PC-9 (cell line): ENCODE measurements at regions not wholly inside any gene's neighbourhood (a gene's known extent, or its start where the extent isn't known, plus 50 kb on each side); places are given as distances from the start of the nearest gene placed in this dataset.

Experiments used
- BruUV-seq: library from RNA; stranded (reverse); fragments of 400-500 nt; replicated peaks from 2 replicates; lab custom pipeline; 2021; lab: Mats Ljungman, UMichigan
- CTCF ChIA-PET: fragments of 300-600 bp; sonication (Branson Sonifier 250); formaldehyde crosslinking; loops from one replicate; lab custom pipeline; 2022; ENCODE audit warnings: antibody characterized with exemption; lab: Charles Lee
- POLR2A ChIA-PET: fragments of 300-600 bp; sonication (Branson Sonifier 250); formaldehyde crosslinking; loops from one replicate; lab custom pipeline; 2022; ENCODE audit warnings: antibody characterized with exemption; ENCODE audit not compliant: unreplicated experiment; lab: Charles Lee
- DNase-seq, 2 experiments: peaks; one replicate each; pipeline versions ENCODE4 v3.0.0 to v3.0.0-alpha.2; 2015 to 2022; ENCODE audit warnings: mixed read lengths in 1 of 2
- H2AFZ ChIP-seq: fragments of 200-600 bp; sonication (generic); 2 replicates; pipeline ENCODE4 v1.8.1; 2017; ENCODE audit warnings: antibody characterized with exemption
- H3F3A ChIP-seq: fragments of 200-600 bp; sonication (generic); 2 replicates; pipeline ENCODE4 v1.8.1; 2017; ENCODE audit warnings: antibody characterized with exemption, mild to moderate bottlenecking, low read depth; ENCODE audit not compliant: insufficient read depth
- H3K27ac ChIP-seq: fragments of 200-600 bp; sonication (generic); 2 replicates; pipeline ENCODE4 v1.6.1; 2016; ENCODE audit warnings: mixed run types
- H3K27me3 ChIP-seq: fragments of 200-600 bp; sonication (generic); 2 replicates; pipeline ENCODE4 v1.6.1; 2016; ENCODE audit warnings: low read depth, mixed run types; ENCODE audit not compliant: insufficient read depth
- H3K36me3 ChIP-seq: fragments of 200-600 bp; sonication (generic); 2 replicates; pipeline ENCODE4 v1.6.1; 2016; ENCODE audit warnings: low read depth, mixed run types
- H3K4me1 ChIP-seq: fragments of 200-600 bp; sonication (generic); replicated peaks from 2 replicates; pipeline ENCODE4 v1.6.1; 2016; ENCODE audit warnings: mixed run types; ENCODE audit not compliant: insufficient read depth
- H3K4me2 ChIP-seq: fragments of 200-600 bp; sonication (generic); 2 replicates; pipeline ENCODE4 v1.6.1; 2017; ENCODE audit warnings: mixed run types
- H3K4me3 ChIP-seq: fragments of 200-600 bp; sonication (generic); 2 replicates; pipeline ENCODE4 v1.6.1; 2016; ENCODE audit warnings: mixed run types
- H3K79me2 ChIP-seq: fragments of 200-600 bp; sonication (generic); 2 replicates; pipeline ENCODE4 v1.6.1; 2017; ENCODE audit warnings: low read depth, mixed run types
- H3K9me2 ChIP-seq: fragments of 200-600 bp; sonication (generic); 2 replicates; pipeline ENCODE4 v1.8.1; 2017; ENCODE audit warnings: mild to moderate bottlenecking; ENCODE audit not compliant: insufficient read depth
- H3K9me3 ChIP-seq: fragments of 200-600 bp; sonication (generic); 2 replicates; pipeline ENCODE4 v1.8.1; 2016; ENCODE audit warnings: low read depth; ENCODE audit not compliant: insufficient read depth
- H4K20me1 ChIP-seq: fragments of 200-600 bp; sonication (generic); 2 replicates; pipeline ENCODE4 v1.8.1; 2017; ENCODE audit not compliant: insufficient read depth
- EZH2 ChIP-seq: fragments of 200-600 bp; sonication (generic); IDR thresholded peaks from 2 replicates; pipeline ENCODE4 v1.8.0; 2017; ENCODE audit warnings: antibody characterized with exemption, low read depth
- intact Hi-C: fragments of 100-400 bp; cut with micrococcal nuclease; formaldehyde crosslinking; loops from one replicate; pipeline ENCODE4 v1.10.0; 2022; ENCODE audit not compliant: unreplicated experiment
- TF ChIP-seq, protein P1 (sequence below): fragments of 200-600 bp; sonication (generic); conservative IDR thresholded peaks from 2 replicates; pipeline ENCODE4 v1.6.1; 2017; ENCODE audit warnings: mixed run types, antibody characterized with exemption, mild to moderate bottlenecking, moderate library complexity

DNA sequence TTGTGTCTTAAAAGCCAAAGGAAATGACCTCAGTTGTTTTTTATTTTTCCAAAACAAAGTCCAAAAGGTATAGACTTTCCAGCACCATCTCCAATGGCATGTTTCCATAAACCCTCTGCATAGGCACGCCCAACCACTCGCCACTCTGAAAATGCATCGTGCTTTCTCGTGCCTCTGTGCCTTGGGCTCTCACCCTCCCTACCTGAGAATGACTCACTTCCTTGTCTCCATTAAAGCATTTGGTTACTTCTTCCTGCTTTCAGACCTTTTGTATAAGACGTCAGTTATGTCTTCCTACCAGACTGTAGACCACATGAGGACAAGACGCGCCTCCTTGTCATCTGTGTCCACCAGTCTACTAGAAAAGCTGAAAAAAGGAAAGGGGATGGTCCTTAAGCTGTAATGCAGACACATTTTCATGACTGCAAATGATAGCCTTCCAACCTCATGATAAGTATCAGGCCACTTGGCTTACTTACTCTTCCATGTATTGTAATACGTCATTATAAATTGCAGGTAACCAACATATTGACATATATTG is 61.2 kb upstream of the CDYL start:
- H3K4me3 ChIP-seq: no peak overlapping the region
- H3K4me2 ChIP-seq: no peak overlapping the region
- no peak overlapping the region for H3K27ac ChIP-seq
- peaks cover 4% of the 10 kb centered on the region; the same call in 1 of the 2 replicates for H3K9me3 ChIP-seq
- H3F3A ChIP-seq: no peaks in the 10 kb centered on the region
- intact Hi-C loops: no loop called here
- H3K9me2 ChIP-seq: no peaks in the 10 kb centered on the region
- no peaks in the 10 kb centered on the region for H3K4me1 ChIP-seq
- H3K79me2 ChIP-seq: no peaks in the 10 kb centered on the region
- no TSS peak for BruUV-seq
- H4K20me1 ChIP-seq: no peaks in the 10 kb centered on the region
- POLR2A ChIA-PET: interaction anchor here (0.5 kb wide), 1 partner anchor 272 kb away, joined by 3 read pairs; no protein-coding TSS in a partner anchor
- no peaks in the 10 kb centered on the region for H3K36me3 ChIP-seq
- CTCF ChIA-PET: no interaction called here
- H2AFZ ChIP-seq: no peak overlapping the region
- DNase-seq: peak in 1 of 2 experiments; percentile 34
- H3K27me3 ChIP-seq: no peaks in the 10 kb centered on the region
- TF ChIP-seq EZH2: no peak

DNA sequence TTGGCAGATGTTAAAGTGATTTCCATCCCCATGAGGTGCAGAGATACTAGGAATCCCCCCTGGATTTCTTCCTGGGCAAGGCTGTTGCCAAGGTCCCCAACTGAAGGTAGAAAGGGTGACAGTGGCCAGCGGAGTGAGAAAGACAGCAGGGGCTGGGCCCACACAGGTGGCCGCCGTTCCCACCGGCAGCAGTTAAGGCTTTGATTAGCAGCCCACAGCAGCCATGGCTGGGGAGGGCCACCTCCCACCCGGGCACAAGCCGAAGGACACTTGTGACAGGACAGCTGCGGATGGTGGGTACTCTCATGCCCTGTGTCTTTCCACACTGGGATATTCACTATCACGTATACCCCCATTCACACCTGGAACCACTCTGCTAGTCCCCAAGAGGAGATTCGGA is 63.9 kb upstream of the CDYL start:
- Histone ChIP-seq H3K36me3 (no peaks in the 10 kb centered on the region), H3K27ac (no peak overlapping the region), H3K79me2 (no peaks in the 10 kb centered on the region), H3K9me2 (no peaks in the 10 kb centered on the region), H3K9me3 (peaks cover 4% of the 10 kb centered on the region; the same call in 1 of the 2 replicates), H2AFZ (no peak overlapping the region), H3K4me2 (no peak overlapping the region), H3K27me3 (no peaks in the 10 kb centered on the region), H3F3A (no peaks in the 10 kb centered on the region), H3K4me1 (no peaks in the 10 kb centered on the region), H3K4me3 (no peak overlapping the region), H4K20me1 (no peaks in the 10 kb centered on the region)
- no peak for DNase-seq
- no peak for TF ChIP-seq EZH2
- TF ChIP-seq, protein P1, sequence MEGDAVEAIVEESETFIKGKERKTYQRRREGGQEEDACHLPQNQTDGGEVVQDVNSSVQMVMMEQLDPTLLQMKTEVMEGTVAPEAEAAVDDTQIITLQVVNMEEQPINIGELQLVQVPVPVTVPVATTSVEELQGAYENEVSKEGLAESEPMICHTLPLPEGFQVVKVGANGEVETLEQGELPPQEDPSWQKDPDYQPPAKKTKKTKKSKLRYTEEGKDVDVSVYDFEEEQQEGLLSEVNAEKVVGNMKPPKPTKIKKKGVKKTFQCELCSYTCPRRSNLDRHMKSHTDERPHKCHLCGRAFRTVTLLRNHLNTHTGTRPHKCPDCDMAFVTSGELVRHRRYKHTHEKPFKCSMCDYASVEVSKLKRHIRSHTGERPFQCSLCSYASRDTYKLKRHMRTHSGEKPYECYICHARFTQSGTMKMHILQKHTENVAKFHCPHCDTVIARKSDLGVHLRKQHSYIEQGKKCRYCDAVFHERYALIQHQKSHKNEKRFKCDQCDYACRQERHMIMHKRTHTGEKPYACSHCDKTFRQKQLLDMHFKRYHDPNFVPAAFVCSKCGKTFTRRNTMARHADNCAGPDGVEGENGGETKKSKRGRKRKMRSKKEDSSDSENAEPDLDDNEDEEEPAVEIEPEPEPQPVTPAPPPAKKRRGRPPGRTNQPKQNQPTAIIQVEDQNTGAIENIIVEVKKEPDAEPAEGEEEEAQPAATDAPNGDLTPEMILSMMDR: no peak
- no TSS peak for BruUV-seq
- POLR2A ChIA-PET: no interaction called here
- intact Hi-C loops: no loop called here
- CTCF ChIA-PET: no interaction called here

- ChIA-PET CTCF (no interaction called here), POLR2A (no interaction called here)
- peak; percentile 56 to 88 for DNase-seq
- TF ChIP-seq EZH2: no peak
- TF ChIP-seq, protein P1: no peak
- H4K20me1 ChIP-seq: no peaks in the 10 kb centered on the region
- H3K4me3 ChIP-seq: no peak overlapping the region
- H2AFZ ChIP-seq: no peak overlapping the region
- H3K79me2 ChIP-seq: no peaks in the 10 kb centered on the region
- no peaks in the 10 kb centered on the region for H3K9me3 ChIP-seq
- H3K9me2 ChIP-seq: no peaks in the 10 kb centered on the region
- H3K27ac ChIP-seq: peak overlapping the region; percentile 34; the same call in 1 of the 2 replicates
- H3K36me3 ChIP-seq: no peaks in the 10 kb centered on the region
- no peaks in the 10 kb centered on the region for H3K27me3 ChIP-seq
- H3K4me2 ChIP-seq: peak overlapping the region; percentile 34; the same call in 1 of the 2 replicates
- H3F3A ChIP-seq: peaks cover 7% of the 10 kb centered on the region; the same call in 1 of the 2 replicates
- peaks cover 11% of the 10 kb centered on the region for H3K4me1 ChIP-seq
- no TSS peak for BruUV-seq
- intact Hi-C loops: loop anchor here (1.0 kb wide), 4 partner anchors 27 to 427 kb away; no protein-coding TSS in a partner anchor
Measured at GRCh38 chr6:4707011-4707410, 69.2 kb upstream of the CDYL start.

DNA sequence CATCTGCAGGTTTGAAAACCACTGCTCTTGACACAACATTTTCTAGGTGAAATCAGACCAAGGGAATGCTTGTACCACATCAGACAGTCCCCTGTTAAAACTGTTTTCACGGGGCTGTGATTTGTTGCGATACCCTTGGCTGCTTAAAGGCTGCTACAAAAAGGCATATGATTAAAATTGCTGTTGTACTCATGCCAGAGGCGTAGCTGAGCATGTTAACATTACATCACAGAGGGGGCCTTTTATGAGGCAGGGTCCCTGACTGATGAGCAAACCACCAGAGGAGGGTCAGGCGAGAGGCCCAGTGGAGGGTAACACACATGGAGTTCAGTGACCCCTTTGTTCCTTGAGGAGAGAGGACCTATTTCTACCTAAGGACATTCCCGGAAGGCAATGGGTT is 70.4 kb upstream of the CDYL start:
- H3K27ac ChIP-seq: no peak overlapping the region
- H3K27me3 ChIP-seq: no peaks in the 10 kb centered on the region
- peaks cover 7% of the 10 kb centered on the region; the same call in 1 of the 2 replicates for H3F3A ChIP-seq
- no peak for TF ChIP-seq EZH2
- TF ChIP-seq, protein P1: no peak
- no peak overlapping the region for H3K4me3 ChIP-seq
- ChIA-PET POLR2A (no interaction called here), CTCF (no interaction called here)
- intact Hi-C loops: no loop called here
- H3K4me1 ChIP-seq: peaks cover 11% of the 10 kb centered on the region
- no peak overlapping the region for H3K4me2 ChIP-seq
- no peaks in the 10 kb centered on the region for H3K79me2 ChIP-seq
- H3K9me2 ChIP-seq: no peaks in the 10 kb centered on the region
- H3K9me3 ChIP-seq: no peaks in the 10 kb centered on the region
- H4K20me1 ChIP-seq: no peaks in the 10 kb centered on the region
- no TSS peak for BruUV-seq
- DNase-seq: no peak
- H2AFZ ChIP-seq: no peak overlapping the region
- H3K36me3 ChIP-seq: no peaks in the 10 kb centered on the region
